Gastrocnemius medialis (tissue), 4 donors: ENCODE measurements at regions not wholly inside any gene's neighbourhood (a gene's known extent, or its start where the extent isn't known, plus 50 kb on each side); places are given as distances from the start of the nearest gene placed in this dataset.

Source experiments
- CTCF ChIP-seq, 5 experiments: fragments of 450-650 bp in 3 of 5; fragments of 200-600 bp in 2 of 5; sonication (generic) in 2 of 5; IDR thresholded peaks in 4 of 5; conservative IDR thresholded peaks in 1 of 5; 1 replicate in 4 of 5; 2 replicates in 1 of 5; pipeline ENCODE4 v1.5.1; 2016 to 2019; ENCODE audit warnings: antibody characterized with exemption in 5 of 5, mild to moderate bottlenecking in 3 of 5, moderate library complexity in 3 of 5
- POLR2A ChIP-seq, 2 donors: fragments of 450-650 bp; IDR thresholded peaks; one replicate each; pipeline ENCODE4 v1.6.1; 2017; ENCODE audit warnings: antibody characterized with exemption in 2 of 2, mild to moderate bottlenecking in 2 of 2, moderate library complexity in 2 of 2

- no peak for TF ChIP-seq POLR2A (IDR thresholded peaks at IDR 0.05)
- TF ChIP-seq CTCF (IDR thresholded peaks at IDR 0.05 in 4 of 5, conservative IDR thresholded peaks at IDR 0.05 in 1 of 5) = no peak
These were observed 136.3 kb downstream of the INHBA start for GRCh38 chr7:41566581-41566980.
